H9 (cell line): ENCODE measurements at regions not wholly inside any gene's neighbourhood (a gene's known extent, or its start where the extent isn't known, plus 50 kb on each side); places are given as distances from the start of the nearest gene placed in this dataset.

Experiments
- DNase-seq: peaks from one replicate; pipeline ENCODE4 v3.0.0-alpha.2; 2017
- H2AFZ ChIP-seq: one replicate; pipeline ENCODE4 v1.6.1; 2013; ENCODE audit warnings: mild to moderate bottlenecking, low read length, control low read depth, moderate library complexity
- H2AK5ac ChIP-seq: 2 replicates; pipeline ENCODE4 v1.6.1; 2013; ENCODE audit warnings: low read length, control low read depth, mixed read lengths; ENCODE audit not compliant: insufficient read length
- H2BK120ac ChIP-seq: one replicate; pipeline ENCODE4 v1.6.1; 2013; ENCODE audit warnings: low read depth, mild to moderate bottlenecking, low read length, control low read depth, inconsistent platforms; ENCODE audit not compliant: poor library complexity, severe bottlenecking
- H2BK12ac ChIP-seq: 2 replicates; pipeline ENCODE4 v1.6.1; 2013; ENCODE audit warnings: low read length, control low read depth, mixed read lengths, low read depth; ENCODE audit not compliant: insufficient read length
- H2BK15ac ChIP-seq: 2 replicates; pipeline ENCODE4 v1.6.1; 2013; ENCODE audit warnings: low read depth, low read length, control low read depth
- H2BK20ac ChIP-seq: one replicate; pipeline ENCODE4 v1.6.1; 2013; ENCODE audit warnings: low read depth, mild to moderate bottlenecking, low read length, control low read depth, inconsistent platforms; ENCODE audit not compliant: poor library complexity, severe bottlenecking
- H2BK5ac ChIP-seq: 2 replicates; pipeline ENCODE4 v1.6.1; 2013; ENCODE audit warnings: low read length, control low read depth, mixed read lengths; ENCODE audit not compliant: insufficient read length
- H3K14ac ChIP-seq: 2 replicates; pipeline ENCODE4 v1.6.1; 2013; ENCODE audit warnings: low read length, control low read depth; ENCODE audit not compliant: insufficient read depth
- H3K18ac ChIP-seq: 2 replicates; pipeline ENCODE4 v1.6.1; 2013; ENCODE audit warnings: low read depth, mild to moderate bottlenecking, mixed read lengths, low read length, control low read depth; ENCODE audit not compliant: insufficient read length
- H3K23ac ChIP-seq: 2 replicates; pipeline ENCODE4 v1.6.1; 2013; ENCODE audit warnings: low read length, control low read depth, mixed read lengths, low read depth; ENCODE audit not compliant: insufficient read length
- H3K23me2 ChIP-seq: 2 replicates; pipeline ENCODE4 v1.6.1; 2013; ENCODE audit warnings: low read depth, mild to moderate bottlenecking, mixed read lengths, low read length, control low read depth; ENCODE audit not compliant: insufficient read length, poor library complexity, severe bottlenecking
- H3K27ac ChIP-seq: 2 replicates; pipeline ENCODE4 v1.5.1; 2013; ENCODE audit warnings: low read length, control low read depth, mixed read lengths, low read depth; ENCODE audit not compliant: insufficient read length
- H3K27me3 ChIP-seq: 2 replicates; pipeline ENCODE4 v1.6.1; 2013; ENCODE audit warnings: low read length, control low read depth, inconsistent platforms; ENCODE audit not compliant: insufficient read depth
- H3K4ac ChIP-seq: 2 replicates; pipeline ENCODE4 v1.6.1; 2013; ENCODE audit warnings: low read depth, mild to moderate bottlenecking, control low read depth, inconsistent platforms, low read length, moderate library complexity
- H3K4me1 ChIP-seq: 2 replicates; pipeline ENCODE4 v1.6.1; 2013; ENCODE audit warnings: low read length, control low read depth, inconsistent platforms; ENCODE audit not compliant: insufficient read depth
- H3K4me2 ChIP-seq: 2 replicates; pipeline ENCODE4 v1.6.1; 2013; ENCODE audit warnings: low read length, control low read depth, mixed read lengths; ENCODE audit not compliant: insufficient read length, insufficient read depth
- H3K56ac ChIP-seq: 2 replicates; pipeline ENCODE4 v1.6.1; 2013; ENCODE audit warnings: low read depth, mild to moderate bottlenecking, mixed read lengths, low read length, control low read depth; ENCODE audit not compliant: insufficient read length
- H3K79me1 ChIP-seq: 2 replicates; pipeline ENCODE4 v1.6.1; 2013; ENCODE audit warnings: low read depth, mild to moderate bottlenecking, moderate library complexity, low read length, control low read depth, inconsistent platforms; ENCODE audit not compliant: insufficient read depth, poor library complexity, severe bottlenecking
- H3K79me2 ChIP-seq: 2 replicates; pipeline ENCODE4 v1.6.1; 2013; ENCODE audit warnings: low read length, control low read depth, inconsistent platforms; ENCODE audit not compliant: insufficient read depth
- H3K9ac ChIP-seq: 2 replicates; pipeline ENCODE4 v1.6.1; 2013; ENCODE audit warnings: low read length, control low read depth, mixed read lengths; ENCODE audit not compliant: insufficient read length; ENCODE audit errors: extremely low read depth
- H3K9me3 ChIP-seq: one replicate; pipeline ENCODE4 v1.6.1; 2013; ENCODE audit warnings: low read depth, low read length, inconsistent platforms; ENCODE audit not compliant: control insufficient read depth
- H3T11ph ChIP-seq: one replicate; pipeline ENCODE4 v1.6.1; 2013; ENCODE audit warnings: mild to moderate bottlenecking, low read length, control low read depth, inconsistent platforms
- H4K20me1 ChIP-seq: one replicate; pipeline ENCODE4 v1.6.1; 2013; ENCODE audit not compliant: control insufficient read depth, insufficient read length, insufficient read depth
- H4K5ac ChIP-seq: 2 replicates; pipeline ENCODE4 v1.6.1; 2013; ENCODE audit warnings: low read depth, mild to moderate bottlenecking, mixed read lengths, low read length, control low read depth; ENCODE audit not compliant: insufficient read length
- H4K8ac ChIP-seq: replicated peaks from 2 replicates; pipeline ENCODE4 v1.6.1; 2013; ENCODE audit warnings: low read length, control low read depth, mixed read lengths, low read depth; ENCODE audit not compliant: insufficient read length
- H4K91ac ChIP-seq: 2 replicates; pipeline ENCODE4 v1.6.1; 2013; ENCODE audit warnings: low read depth, mild to moderate bottlenecking, moderate library complexity, mixed read lengths, low read length, control low read depth; ENCODE audit not compliant: insufficient read length
- H3K27ac Mint-ChIP-seq, 3 experiments: 2 replicates in 2 of 3; 3 replicates in 1 of 3; pipeline ENCODE4 v1.8.0; 2020 to 2021; ENCODE audit warnings: mixed read lengths in 3 of 3, mild to moderate bottlenecking in 1 of 3, moderate library complexity in 1 of 3
- H3K27me3 Mint-ChIP-seq: 2 replicates; pipeline ENCODE4 v1.8.0; 2021; ENCODE audit warnings: low read depth, mild to moderate bottlenecking, moderate library complexity, mixed read lengths
- H3K36me3 Mint-ChIP-seq, 3 experiments: 2 replicates in 2 of 3; 3 replicates in 1 of 3; pipeline ENCODE4 v1.8.0; 2020 to 2021; ENCODE audit warnings: low read depth in 3 of 3, mixed read lengths in 3 of 3; ENCODE audit not compliant: insufficient read depth in 1 of 3
- H3K4me1 Mint-ChIP-seq, 2 experiments: 2 replicates each; pipeline ENCODE4 v1.8.0; 2020; ENCODE audit warnings: mixed read lengths in 2 of 2
- H3K4me3 Mint-ChIP-seq, 2 experiments: 2 replicates in 1 of 2; 3 replicates in 1 of 2; pipeline ENCODE4 v1.8.0; 2020 to 2021; ENCODE audit warnings: mild to moderate bottlenecking in 2 of 2, mixed read lengths in 2 of 2, moderate library complexity in 1 of 2
- H3K9me3 Mint-ChIP-seq, 2 experiments: 2 replicates in 1 of 2; 3 replicates in 1 of 2; pipeline ENCODE4 v1.8.0; 2020; ENCODE audit warnings: mild to moderate bottlenecking in 2 of 2, mixed read lengths in 2 of 2, moderate library complexity in 1 of 2
- CTCF ChIP-seq: fragments of 200-600 bp; sonication (generic); conservative IDR thresholded peaks from 3 replicates; pipeline ENCODE4 v1.8.0; 2021; ENCODE audit warnings: antibody characterized with exemption, mild to moderate bottlenecking
- WGBS: extraction: QIAGEN DNeasy Blood & Tissue Kit; methylation state at CpG from one replicate; pipeline ENCODE4 v1.1.7; 2013; ENCODE audit warnings: missing lambda C conversion rate, low lambda C conversion rate, mixed read lengths; ENCODE audit not compliant: insufficient read length; ENCODE audit errors: extremely low coverage; 5-methylcytosine and 5-hydroxymethylcytosine counted together

GRCh38 chr3:155024006-155024638 lies 56.0 kb upstream of the MME start:
- no CpG with 5 or more reads among the region's 2 CpGs for WGBS
- DNase-seq, result no peak
- no peaks in the 10 kb centered on the region for H3K23me2 ChIP-seq

More at GRCh38 chr3:155024006-155024638, 56.0 kb upstream of the MME start:
- H2BK120ac ChIP-seq, result no peak overlapping the region
- no peak overlapping the region for H2BK20ac ChIP-seq
- H2BK5ac ChIP-seq, result no peak overlapping the region
- no peak overlapping the region for H3K18ac ChIP-seq
- no peak overlapping the region for H3K27ac Mint-ChIP-seq
- H3K4ac ChIP-seq, result no peak overlapping the region
- H2BK15ac ChIP-seq, result no peak overlapping the region
- no peak overlapping the region for H3K56ac ChIP-seq
- no peak overlapping the region for H3K9ac ChIP-seq
- peaks cover 7 to 13% (median 8%) of the 10 kb centered on the region in 3 experiments; a peak in 6 of 7 replicates for H3K36me3 Mint-ChIP-seq
- no peak for TF ChIP-seq CTCF
- H3K4me1 ChIP-seq, result no peaks in the 10 kb centered on the region
- H3K9me3 Mint-ChIP-seq, result peaks cover 9 to 13% of the 10 kb centered on the region in 2 experiments
- H2AFZ ChIP-seq, result no peak overlapping the region
- no peaks in the 10 kb centered on the region for H3K79me2 ChIP-seq
- no peak overlapping the region for H3K14ac ChIP-seq
- H3K79me1 ChIP-seq, result no peaks in the 10 kb centered on the region
- H3K23ac ChIP-seq, result no peak overlapping the region
- H2AK5ac ChIP-seq, result no peak overlapping the region
- peaks cover 13 to 16% of the 10 kb centered on the region in 2 experiments for H3K4me1 Mint-ChIP-seq
- H3K9me3 ChIP-seq, result peaks cover 10% of the 10 kb centered on the region
- H3K27me3 Mint-ChIP-seq, result no peaks in the 10 kb centered on the region
- H3K27ac ChIP-seq, result no peak overlapping the region
- H4K5ac ChIP-seq, result no peak overlapping the region
- no peak overlapping the region for H3K4me2 ChIP-seq
- no peaks in the 10 kb centered on the region for H4K20me1 ChIP-seq
- H4K91ac ChIP-seq, result no peak overlapping the region
- no peak overlapping the region for H2BK12ac ChIP-seq
- no peak overlapping the region for H3K4me3 Mint-ChIP-seq
- no peaks in the 10 kb centered on the region for H3K27me3 ChIP-seq
- no peak overlapping the region for H3T11ph ChIP-seq
- no peak overlapping the region for H4K8ac ChIP-seq
